ENCODE measurements at regions not wholly inside any gene's neighbourhood (a gene's known extent, or its start where the extent isn't known, plus 50 kb on each side); places are given as distances from the start of the nearest gene placed in this dataset.
A peak's percentile ranks its signal among the peaks of the same experiment; 100 is the strongest.

DNA sequence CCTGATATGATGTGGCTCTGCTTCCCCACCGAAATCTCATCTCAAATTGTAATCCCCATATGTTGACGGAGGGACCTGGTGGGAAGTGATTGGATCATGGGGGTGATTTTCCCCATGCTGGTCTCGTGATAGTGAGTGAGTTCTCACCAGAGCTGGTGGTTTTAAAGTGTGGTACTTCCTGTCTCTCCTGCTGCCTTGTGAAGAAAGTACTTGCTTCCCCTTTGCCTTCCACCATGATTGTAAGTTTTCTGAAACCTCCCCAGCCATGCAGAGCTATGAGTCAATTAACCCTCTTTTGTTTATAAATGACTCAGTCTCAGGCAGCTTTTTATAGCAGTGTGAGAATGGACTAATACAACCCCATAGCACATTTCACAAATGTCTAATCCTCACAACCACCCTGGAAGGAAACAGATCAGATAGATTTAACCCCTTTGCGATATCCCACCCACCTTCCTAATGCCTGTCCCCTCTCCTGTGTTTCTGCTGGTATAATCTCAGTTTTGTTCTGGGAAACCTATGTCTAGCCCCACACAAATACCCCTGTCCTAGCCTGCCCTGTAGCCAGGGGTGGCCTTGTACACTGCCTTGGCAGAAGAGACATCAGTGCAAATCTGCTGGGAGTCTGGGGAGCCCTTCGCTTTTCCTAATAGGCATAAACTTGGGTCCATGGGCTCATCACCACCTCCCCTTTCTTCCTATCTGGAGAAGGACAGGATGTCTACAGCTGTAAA lies 157.0 kb upstream of the RAI14 start:
- intact Hi-C loops (cut with DNase I), result no loop called here
- no peak overlapping the region for H3K4me3 ChIP-seq
- no peaks in the 10 kb centered on the region for H3K27me3 ChIP-seq
- no peaks in the 10 kb centered on the region for H3K36me3 ChIP-seq
- H3K27ac ChIP-seq, result peak overlapping the region; percentile 72
- ATAC-seq (peak; percentile 74), DNase-seq (no peak)
- no peaks in the 10 kb centered on the region for H3K9me3 ChIP-seq
- peaks cover 51% of the 10 kb centered on the region for H3K4me1 ChIP-seq
- TF ChIP-seq, protein P1, sequence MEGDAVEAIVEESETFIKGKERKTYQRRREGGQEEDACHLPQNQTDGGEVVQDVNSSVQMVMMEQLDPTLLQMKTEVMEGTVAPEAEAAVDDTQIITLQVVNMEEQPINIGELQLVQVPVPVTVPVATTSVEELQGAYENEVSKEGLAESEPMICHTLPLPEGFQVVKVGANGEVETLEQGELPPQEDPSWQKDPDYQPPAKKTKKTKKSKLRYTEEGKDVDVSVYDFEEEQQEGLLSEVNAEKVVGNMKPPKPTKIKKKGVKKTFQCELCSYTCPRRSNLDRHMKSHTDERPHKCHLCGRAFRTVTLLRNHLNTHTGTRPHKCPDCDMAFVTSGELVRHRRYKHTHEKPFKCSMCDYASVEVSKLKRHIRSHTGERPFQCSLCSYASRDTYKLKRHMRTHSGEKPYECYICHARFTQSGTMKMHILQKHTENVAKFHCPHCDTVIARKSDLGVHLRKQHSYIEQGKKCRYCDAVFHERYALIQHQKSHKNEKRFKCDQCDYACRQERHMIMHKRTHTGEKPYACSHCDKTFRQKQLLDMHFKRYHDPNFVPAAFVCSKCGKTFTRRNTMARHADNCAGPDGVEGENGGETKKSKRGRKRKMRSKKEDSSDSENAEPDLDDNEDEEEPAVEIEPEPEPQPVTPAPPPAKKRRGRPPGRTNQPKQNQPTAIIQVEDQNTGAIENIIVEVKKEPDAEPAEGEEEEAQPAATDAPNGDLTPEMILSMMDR (IDR thresholded peaks at IDR 0.05), result no peak

DNA sequence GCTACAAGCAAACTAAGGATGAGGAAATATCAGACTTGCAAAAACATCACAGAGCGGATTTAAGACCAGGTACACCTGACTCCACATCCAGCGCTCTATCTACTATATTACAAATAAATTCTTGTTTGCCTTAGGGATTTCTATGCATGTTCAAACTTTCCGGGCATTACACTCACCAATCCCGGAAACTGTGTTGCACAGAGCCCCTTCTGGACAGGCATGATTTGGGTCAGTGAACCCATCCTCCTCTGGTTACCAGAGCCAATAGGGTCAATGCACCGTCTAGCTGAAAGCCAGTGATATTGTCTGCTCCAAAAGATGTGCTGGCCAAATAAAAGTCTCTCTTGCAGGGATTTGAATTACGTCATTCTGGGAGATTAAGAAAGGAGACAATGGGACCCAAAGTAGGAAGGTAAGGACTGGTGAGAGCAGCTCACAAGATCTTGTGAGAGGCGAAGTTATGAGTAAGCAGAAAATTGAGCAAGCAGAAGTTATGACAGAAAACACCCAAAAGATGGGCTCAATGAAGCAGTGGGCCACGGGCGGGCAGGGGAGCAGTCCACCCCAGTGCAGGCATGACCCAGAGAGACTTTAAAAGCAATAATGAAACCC lies 155.8 kb upstream of the RAI14 start:
- intact Hi-C loops (cut with DNase I), result no loop called here
- Histone ChIP-seq H3K27me3 (no peaks in the 10 kb centered on the region), H3K4me3 (no peak overlapping the region), H3K4me1 (peaks cover 53% of the 10 kb centered on the region), H3K27ac (no peak overlapping the region), H3K9me3 (no peaks in the 10 kb centered on the region), H3K36me3 (no peaks in the 10 kb centered on the region)
- DNase-seq (no peak), ATAC-seq (peak; percentile 21)
- TF ChIP-seq, protein P1 (IDR thresholded peaks at IDR 0.05), result no peak

DNA sequence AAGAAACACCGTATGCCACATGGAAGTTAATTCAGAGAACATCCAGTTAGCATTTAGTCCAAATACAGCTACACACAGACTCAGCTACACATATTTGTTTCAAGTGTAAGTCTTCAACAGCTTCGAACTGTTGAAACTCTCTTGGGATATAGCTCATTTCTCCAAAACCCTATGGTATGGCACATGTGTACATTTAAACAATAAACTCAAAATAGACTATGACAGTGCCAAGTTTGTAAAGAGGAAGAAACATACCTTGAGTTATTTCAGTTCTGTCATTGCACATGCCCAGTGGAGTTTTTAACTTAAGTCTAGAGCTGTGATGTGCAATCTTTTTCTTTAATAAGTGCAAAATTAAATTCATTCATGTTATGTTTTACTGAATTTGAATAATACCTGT lies 155.1 kb upstream of the RAI14 start:
- H3K27ac ChIP-seq, result no peak overlapping the region

DNA sequence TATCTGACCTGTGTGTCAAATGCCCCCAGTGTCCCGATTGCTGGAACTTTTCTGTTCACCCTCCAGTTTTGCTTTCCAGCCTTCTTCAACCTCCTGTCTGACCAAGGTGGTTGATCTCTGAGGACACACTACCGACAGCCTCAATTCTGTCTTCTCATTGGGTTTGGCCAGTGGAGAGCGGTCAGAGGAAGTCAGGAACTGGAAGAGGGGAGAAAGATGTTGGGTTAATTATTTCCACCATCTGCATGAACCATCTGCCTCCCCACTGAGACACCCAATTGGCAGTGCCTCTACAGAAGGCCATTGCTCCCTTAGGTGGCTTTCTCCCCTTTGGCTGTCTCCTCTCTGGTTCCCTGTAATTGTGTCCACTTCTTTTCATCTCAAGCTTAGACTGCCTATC lies 154.3 kb upstream of the RAI14 start:
- Histone ChIP-seq H3K4me1 (peaks cover 50% of the 10 kb centered on the region), H3K4me3 (no peak overlapping the region), H3K9me3 (no peaks in the 10 kb centered on the region), H3K36me3 (no peaks in the 10 kb centered on the region), H3K27ac (no peak overlapping the region), H3K27me3 (no peaks in the 10 kb centered on the region)
- TF ChIP-seq, protein P1 (IDR thresholded peaks at IDR 0.05), result no peak
- ATAC-seq, result no peak
- intact Hi-C loops (cut with DNase I), result no loop called here
- no peak for DNase-seq

More for the DNA sequence above, 155.1 kb upstream of the RAI14 start:
- Histone ChIP-seq H3K4me3 (no peak overlapping the region), H3K36me3 (no peaks in the 10 kb centered on the region), H3K27me3 (no peaks in the 10 kb centered on the region), H3K9me3 (no peaks in the 10 kb centered on the region), H3K4me1 (peaks cover 53% of the 10 kb centered on the region)
- intact Hi-C loops (cut with DNase I), result no loop called here
- TF ChIP-seq, protein P1 (IDR thresholded peaks at IDR 0.05), result no peak
- DNase-seq (no peak), ATAC-seq (no peak)

DNA sequence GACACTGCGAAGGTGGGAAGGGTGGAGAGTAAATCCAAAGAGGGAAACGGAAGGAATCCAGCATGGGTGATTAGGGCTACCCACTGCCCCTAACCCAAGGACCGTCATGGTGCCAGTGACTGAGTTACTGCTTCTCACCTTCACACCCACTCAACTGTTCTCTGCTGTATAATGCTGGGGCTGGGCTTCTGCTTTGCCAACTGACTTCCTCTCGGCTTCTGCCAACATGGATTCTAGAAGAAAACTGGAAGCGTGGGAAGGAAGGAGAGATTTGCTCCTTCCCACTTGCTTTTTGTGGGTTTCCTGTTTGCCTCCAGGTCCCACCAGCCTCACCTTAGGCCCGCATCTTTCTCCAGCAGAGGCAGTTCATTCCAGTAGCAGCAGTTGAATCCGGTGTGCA lies 153.5 kb upstream of the RAI14 start:
- Histone ChIP-seq H3K4me1 (peaks cover 44% of the 10 kb centered on the region), H3K36me3 (no peaks in the 10 kb centered on the region), H3K9me3 (no peaks in the 10 kb centered on the region), H3K4me3 (no peak overlapping the region), H3K27me3 (no peaks in the 10 kb centered on the region), H3K27ac (no peak overlapping the region)
- DNase-seq (no peak), ATAC-seq (peak; percentile 26)
- intact Hi-C loops (cut with DNase I), result no loop called here
- TF ChIP-seq, protein P1 (IDR thresholded peaks at IDR 0.05), result no peak
